CD4-positive, alpha-beta T cell treated with Interleukin-21 for 1 hour (primary cell): ENCODE measurements at regions not wholly inside any gene's neighbourhood (a gene's known extent, or its start where the extent isn't known, plus 50 kb on each side); places are given as distances from the start of the nearest gene placed in this dataset.

Source experiments
- DNase-seq: peaks from one replicate; pipeline ENCODE4 v3.0.0-alpha.2; 2020

GRCh38 chr13:95352486-95352885 is 51.2 kb upstream of the ABCC4 start:
- DNase-seq = no peak

GRCh38 chr13:95354156-95354555 is 52.9 kb upstream of the ABCC4 start:
- no peak for DNase-seq

DNA sequence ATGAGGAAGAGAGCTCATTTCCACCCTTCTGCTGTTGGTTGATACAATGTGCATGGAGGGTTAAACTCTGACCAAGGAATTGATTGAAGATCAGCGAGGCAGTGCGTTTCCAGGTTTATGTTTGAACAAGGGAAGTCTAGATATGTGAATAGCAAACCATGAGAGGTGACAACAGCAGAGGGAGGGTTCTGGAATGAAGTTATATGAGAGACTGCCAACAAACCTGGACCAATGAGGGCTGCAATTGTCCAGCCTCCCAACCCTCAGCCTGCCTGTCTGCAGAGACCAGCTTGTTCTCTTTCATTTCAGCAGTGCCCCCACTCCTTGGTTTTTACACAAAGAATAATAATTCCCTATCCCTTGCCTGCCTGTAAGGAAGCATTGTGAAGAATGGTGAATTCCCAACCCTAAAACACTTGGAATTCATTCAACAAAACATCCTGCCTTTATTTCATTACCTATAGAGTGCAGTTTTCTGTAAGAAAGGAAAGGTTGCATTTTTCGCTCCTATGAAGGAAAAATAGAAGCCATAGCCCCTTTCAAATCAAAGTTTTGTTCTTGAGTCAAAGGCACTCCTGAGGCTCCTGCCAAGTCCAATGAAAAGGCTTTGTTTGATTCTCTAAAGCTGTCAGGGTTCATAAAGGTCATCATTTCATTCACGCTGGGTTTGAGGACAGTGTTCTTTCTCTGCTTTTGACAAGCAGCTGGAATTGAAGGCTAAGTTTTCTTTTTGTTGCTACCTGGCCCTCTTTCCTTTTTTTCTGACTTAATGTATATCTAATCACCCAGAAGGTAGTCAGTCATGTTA is 53.6 kb upstream of the ABCC4 start:
- no peak for DNase-seq

DNA sequence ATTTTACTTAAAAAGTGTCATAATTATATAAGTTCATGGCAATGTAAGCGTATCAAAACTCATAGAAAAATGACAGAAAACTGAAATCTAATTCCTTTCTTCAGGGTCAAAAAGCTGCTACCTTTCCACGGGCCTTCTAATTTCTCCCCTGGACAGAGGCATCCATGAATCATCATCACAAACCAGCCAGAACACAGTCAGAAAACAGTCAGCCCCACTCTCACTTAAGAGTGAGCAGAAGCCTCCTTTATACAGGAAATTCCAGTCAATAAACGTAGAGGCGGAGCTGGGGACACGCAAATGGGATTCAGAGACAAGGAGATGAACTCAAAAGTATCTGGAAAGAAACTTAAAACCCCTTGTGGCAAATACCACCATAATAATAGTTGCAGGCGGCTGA is 54.2 kb upstream of the ABCC4 start:
- DNase-seq = no peak

DNA sequence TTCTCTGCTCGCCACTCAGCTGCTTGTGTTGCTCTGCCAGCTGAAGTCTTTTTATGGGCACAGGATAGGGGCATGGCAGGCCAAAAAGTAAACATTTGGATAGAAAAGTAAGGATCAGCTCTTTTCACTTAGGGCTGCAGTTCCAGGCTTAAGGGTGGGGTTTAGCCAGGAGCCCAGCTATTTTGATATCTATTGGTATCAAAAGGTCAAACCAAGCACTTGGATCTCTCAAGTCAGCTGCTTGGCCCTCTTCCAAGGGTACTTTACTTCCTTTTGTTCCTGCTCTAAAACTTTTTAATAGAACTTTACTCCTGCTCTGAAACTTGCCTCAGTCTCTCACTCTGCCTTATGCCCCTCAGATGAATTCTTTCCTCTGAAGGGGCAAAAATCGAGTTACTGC is 55.7 kb upstream of the ABCC4 start:
- DNase-seq = no peak

GRCh38 chr13:95357875-95358274 is 56.6 kb upstream of the ABCC4 start:
- no peak for DNase-seq

GRCh38 chr13:95360052-95360451 is 58.8 kb upstream of the ABCC4 start:
- no peak for DNase-seq

DNA sequence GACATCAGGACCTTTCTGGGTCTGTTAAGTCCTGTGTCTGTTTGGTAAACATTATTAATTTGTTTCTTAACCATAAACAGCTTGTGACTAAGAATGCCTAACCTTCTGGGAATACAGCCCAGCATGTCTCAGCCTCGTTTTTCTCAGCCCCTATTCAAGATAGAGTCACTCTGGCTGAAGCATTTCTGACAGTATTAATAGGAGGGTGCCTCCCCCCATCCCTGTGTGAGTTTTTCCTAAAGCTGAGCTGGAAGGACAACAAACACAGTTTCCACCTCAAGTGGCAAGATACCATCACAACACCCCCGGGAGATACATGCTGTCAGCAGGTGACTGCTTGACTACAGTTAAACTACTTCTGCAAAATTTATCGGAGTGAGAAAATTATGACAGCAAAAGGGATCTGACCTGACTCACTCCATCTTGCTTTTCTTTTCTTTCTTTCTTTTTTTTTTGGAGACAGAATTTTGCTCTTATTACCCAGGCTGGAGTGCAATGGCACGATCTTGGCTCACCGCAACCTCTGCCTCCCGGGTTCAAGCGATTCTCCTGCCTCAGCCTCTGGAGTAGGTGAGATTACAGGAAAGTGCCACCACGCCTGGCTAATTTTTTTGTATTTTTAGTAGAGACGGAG is 59.3 kb upstream of the ABCC4 start:
- DNase-seq = no peak

- DNase-seq = no peak
Observed at GRCh38 chr13:95361686-95362085, 60.4 kb upstream of the ABCC4 start.

DNA sequence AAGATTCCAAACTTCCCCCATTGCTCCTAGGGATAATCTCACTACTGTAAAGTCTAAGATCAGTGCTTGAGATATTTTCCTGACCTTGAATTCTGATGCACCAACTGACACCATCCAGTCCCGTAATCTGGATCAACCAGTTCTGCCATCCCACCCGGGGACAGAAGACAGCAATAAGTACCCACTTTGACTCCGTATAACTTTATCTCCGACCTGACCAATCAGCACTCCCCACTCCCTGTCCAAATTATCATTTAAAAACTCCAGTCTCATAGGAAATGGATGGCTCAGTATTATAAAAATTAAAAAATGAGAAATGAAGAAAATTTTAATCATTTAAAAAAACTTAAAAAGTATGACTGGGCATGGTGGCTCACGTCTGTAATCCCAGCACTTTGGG is 61.4 kb upstream of the ABCC4 start:
- DNase-seq = no peak

GRCh38 chr13:95367309-95367843 is 66.1 kb upstream of the ABCC4 start:
- DNase-seq = no peak

- no peak for DNase-seq
Observed at GRCh38 chr13:95368998-95369397, 67.7 kb upstream of the ABCC4 start.

GRCh38 chr13:95375706-95376105 is 74.5 kb upstream of the ABCC4 start:
- DNase-seq = no peak

DNA sequence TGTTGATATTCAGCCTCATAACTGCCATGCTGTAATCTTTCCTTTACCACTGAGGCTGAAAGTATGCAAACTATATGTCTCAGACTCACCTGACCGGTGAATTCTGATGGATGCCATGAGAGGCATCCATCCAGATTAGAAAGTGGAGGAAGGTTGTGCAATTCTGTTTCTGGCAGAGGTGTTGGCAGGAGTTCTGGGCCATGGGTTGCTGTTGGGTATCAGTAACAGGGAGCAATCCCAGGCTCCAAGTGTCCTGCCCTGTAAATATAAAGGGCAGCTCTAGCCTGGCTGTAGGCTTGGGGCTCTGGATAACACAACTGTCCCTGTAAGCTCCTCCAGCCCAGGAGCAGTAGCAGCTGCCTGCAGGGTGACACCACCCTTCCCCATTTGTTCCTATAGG is 77.4 kb upstream of the ABCC4 start:
- DNase-seq = no peak

DNA sequence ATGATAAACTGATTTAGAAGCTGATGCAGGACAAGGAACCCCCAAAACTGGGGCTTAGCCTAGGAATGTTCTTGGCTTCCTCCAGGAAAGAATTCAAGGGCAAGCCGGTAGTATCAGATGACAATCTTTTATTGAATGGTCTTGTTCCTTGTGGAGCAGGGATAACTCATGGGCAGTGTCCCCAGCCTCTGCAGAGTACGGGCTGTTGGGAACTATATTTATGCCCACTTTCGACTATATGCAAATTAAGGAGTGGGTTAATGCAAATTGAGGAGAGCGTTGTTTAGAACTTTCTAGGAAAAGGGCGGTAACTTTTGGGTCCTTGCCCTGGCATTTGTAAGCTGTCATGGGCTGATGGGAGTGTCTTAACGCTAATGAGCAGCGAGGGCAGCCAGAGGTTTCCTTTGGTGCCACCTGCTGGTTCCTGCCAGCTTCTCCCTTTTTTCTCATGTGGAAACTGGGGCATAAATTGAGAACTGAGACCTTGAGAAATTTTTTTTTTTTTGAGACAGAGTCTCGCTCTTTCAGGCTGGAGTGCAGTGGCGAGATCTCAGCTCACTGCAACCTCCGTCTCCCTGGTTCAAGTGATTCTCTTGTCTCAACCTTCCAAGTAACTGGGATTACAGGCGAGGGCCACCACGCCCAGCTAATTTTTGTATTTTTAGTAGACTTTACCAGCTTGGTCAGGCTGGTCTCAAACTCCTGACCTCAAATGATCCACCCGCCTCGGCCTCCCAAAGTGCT is 79.4 kb upstream of the ABCC4 start:
- peak; percentile 71 for DNase-seq

GRCh38 chr13:95381212-95381527 is 79.9 kb upstream of the ABCC4 start:
- DNase-seq = no peak

GRCh38 chr13:95382411-95382810 is 81.2 kb upstream of the ABCC4 start:
- DNase-seq = no peak

- DNase-seq = no peak
Observed at GRCh38 chr13:95382916-95383315, 81.7 kb upstream of the ABCC4 start.

- no peak for DNase-seq
Observed at GRCh38 chr13:95385373-95385772, 84.1 kb upstream of the ABCC4 start.

DNA sequence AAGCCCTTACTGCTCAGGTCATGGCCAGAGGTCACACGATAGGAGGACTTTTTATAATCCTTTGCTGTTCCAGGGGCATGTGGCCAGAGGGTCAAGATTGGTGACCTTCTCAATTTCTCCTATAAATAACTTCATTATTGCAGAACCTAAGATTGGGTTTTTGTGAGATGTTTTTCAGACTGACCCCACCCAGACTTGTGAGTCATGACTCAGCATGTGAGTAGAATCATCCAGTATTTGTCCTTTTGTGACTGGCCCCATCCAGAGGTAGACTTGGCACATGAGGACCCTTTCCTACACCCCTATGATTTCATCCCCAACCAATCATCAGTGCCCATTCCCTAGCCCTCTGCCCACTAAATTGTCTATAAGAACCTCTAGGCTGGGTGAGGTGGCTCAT is 84.5 kb upstream of the ABCC4 start:
- no peak for DNase-seq

DNA sequence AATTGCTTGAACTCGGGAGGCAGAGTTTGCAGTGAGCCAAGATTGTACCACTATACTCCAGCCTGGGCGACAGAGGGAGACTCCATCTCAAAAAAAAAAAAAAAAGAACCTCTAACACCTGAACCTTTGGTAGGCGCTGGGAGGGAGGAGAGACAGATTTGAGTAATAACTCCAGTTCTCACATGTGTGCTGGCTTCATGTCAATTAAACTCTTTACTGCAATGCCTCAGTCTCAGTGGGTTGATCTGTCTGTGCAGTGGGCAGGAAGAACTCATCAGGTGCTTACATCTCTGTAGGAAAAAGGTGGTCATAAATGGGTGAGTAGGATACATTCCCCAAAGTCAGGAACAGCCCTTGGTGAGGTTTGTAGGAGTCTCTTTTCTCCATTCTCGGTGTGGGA is 85.1 kb upstream of the ABCC4 start:
- DNase-seq = no peak

GRCh38 chr13:95387733-95388207 is 86.5 kb upstream of the ABCC4 start:
- no peak for DNase-seq

DNA sequence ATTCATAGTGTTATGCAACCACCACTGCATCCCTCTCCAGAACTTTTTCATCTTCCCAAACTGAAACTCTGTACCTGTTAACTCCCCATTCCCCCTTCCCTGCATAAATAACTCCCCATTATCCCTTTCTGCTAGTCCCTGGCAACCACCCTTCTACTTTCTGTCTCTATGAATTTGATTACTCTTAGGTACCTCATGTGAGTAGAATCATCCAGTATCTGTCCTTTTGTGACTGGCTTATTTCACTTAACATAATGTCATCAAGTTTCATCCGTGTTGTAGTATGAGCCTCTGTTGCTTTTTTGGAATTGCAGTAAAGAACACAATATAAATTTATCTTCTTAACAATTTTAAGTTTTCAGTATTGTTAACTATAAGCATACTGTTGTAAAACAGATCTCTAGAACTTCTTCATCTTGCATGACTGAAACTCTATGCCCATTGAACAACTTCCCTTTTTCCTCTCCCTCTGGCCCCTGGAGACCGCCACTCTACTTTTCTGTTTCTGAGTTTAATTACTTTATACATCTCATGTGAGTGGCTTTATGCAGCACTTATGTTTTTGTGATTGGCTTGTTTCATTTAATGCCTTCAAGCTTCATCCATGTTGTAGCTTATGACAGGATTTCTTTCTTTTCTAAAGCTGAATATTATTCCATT is 87.3 kb upstream of the ABCC4 start:
- DNase-seq = no peak
